ENCODE measurements at regions not wholly inside any gene's neighbourhood (a gene's known extent, or its start where the extent isn't known, plus 50 kb on each side); places are given as distances from the start of the nearest gene placed in this dataset.

DNA sequence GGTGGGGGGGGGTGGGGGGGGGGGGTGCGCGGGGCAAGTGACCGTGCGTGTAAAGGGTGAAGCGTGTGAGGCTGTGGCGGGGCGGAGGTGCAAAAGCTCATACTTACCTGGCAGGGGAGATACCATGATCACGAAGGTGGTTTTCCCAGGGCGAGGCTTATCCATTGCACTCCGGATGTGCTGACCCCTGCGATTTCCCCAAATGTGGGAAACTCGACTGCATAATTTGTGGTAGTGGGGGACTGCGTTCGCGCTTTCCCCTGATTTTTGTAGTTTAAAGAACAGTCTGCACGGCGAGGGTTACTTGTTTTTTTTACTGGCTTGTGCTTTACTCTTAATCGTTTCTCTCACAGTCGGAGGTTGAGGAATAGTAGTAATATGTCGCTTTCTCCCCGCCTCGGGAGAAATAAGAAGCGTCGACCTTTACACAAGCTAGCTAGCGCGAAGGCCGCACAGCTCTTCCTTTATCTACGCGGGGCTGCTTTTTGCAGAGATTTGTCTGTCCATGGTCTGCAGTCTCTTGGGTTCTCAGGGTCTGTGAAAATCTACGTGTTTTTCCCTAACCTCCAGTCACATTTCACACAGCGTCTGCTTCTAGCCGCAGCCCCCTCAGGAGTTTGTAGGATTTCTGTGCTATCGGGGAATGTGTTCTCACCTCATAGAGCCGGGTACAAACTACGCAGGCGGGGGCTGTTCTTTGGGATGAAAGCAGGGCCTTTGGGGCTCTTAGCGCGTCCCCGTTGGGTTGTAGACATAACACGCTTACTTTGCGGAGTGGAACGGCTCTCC is 148.1 kb upstream of the NOTCH2NLA start (continued):
- TF ChIP-seq YY1 (IDR thresholded peaks at IDR 0.05; ENCODE audit: borderline replicate concordance in 1 of 3, control insufficient read depth in 1 of 3, extremely low read depth in 1 of 3, insufficient read depth in 3 of 3, insufficient read length in 1 of 3, insufficient replicate concordance in 2 of 3, low read depth in 1 of 3, low read length in 2 of 3) (peak in 2 of 3 experiments; percentile 35 to 41), NCOR1 (IDR thresholded peaks at IDR 0.05) (peak; percentile 94), TAF1 (IDR thresholded peaks at IDR 0.05; ENCODE audit: control insufficient read depth, extremely low read depth, insufficient read depth, low read length, severe bottlenecking) (peak; percentile 46), HDAC1 (IDR thresholded peaks at IDR 0.05) (peak in 1 of 2 experiments; percentile 47; a peak in 1 of 4 replicates), PHB (CRISPR knock-in tag; IDR thresholded peaks at IDR 0.05) (peak; percentile 81; the same call in 1 of the 2 replicates)
- TF ChIP-seq, protein P1, sequence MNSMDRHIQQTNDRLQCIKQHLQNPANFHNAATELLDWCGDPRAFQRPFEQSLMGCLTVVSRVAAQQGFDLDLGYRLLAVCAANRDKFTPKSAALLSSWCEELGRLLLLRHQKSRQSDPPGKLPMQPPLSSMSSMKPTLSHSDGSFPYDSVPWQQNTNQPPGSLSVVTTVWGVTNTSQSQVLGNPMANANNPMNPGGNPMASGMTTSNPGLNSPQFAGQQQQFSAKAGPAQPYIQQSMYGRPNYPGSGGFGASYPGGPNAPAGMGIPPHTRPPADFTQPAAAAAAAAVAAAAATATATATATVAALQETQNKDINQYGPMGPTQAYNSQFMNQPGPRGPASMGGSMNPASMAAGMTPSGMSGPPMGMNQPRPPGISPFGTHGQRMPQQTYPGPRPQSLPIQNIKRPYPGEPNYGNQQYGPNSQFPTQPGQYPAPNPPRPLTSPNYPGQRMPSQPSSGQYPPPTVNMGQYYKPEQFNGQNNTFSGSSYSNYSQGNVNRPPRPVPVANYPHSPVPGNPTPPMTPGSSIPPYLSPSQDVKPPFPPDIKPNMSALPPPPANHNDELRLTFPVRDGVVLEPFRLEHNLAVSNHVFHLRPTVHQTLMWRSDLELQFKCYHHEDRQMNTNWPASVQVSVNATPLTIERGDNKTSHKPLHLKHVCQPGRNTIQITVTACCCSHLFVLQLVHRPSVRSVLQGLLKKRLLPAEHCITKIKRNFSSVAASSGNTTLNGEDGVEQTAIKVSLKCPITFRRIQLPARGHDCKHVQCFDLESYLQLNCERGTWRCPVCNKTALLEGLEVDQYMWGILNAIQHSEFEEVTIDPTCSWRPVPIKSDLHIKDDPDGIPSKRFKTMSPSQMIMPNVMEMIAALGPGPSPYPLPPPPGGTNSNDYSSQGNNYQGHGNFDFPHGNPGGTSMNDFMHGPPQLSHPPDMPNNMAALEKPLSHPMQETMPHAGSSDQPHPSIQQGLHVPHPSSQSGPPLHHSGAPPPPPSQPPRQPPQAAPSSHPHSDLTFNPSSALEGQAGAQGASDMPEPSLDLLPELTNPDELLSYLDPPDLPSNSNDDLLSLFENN (IDR thresholded peaks at IDR 0.05; ENCODE audit: low read depth in 2 of 2, low read length in 2 of 2): peak in 1 of 2 experiments; percentile 98; a peak in 2 of 4 replicates

All from K562 (cell line).